DOHH2 (cell line): ENCODE measurements at regions not wholly inside any gene's neighbourhood (a gene's known extent, or its start where the extent isn't known, plus 50 kb on each side); places are given as distances from the start of the nearest gene placed in this dataset.

Source experiments
- EZH2phosphoT487 ChIP-seq: fragments of 200-600 bp; sonication (generic); IDR thresholded peaks from 2 replicates; pipeline ENCODE4 v1.6.1; 2017; ENCODE audit warnings: borderline replicate concordance, mild to moderate bottlenecking, antibody characterized with exemption, low read length, moderate library complexity, mixed read lengths
- TF ChIP-seq, protein P1 (sequence below): fragments of 200-600 bp; sonication (generic); IDR thresholded peaks from one replicate; pipeline ENCODE4 v1.5.1; 2014; ENCODE audit warnings: antibody characterized with exemption, mild to moderate bottlenecking, low read depth, low read length; ENCODE audit not compliant: poor library complexity, severe bottlenecking

DNA sequence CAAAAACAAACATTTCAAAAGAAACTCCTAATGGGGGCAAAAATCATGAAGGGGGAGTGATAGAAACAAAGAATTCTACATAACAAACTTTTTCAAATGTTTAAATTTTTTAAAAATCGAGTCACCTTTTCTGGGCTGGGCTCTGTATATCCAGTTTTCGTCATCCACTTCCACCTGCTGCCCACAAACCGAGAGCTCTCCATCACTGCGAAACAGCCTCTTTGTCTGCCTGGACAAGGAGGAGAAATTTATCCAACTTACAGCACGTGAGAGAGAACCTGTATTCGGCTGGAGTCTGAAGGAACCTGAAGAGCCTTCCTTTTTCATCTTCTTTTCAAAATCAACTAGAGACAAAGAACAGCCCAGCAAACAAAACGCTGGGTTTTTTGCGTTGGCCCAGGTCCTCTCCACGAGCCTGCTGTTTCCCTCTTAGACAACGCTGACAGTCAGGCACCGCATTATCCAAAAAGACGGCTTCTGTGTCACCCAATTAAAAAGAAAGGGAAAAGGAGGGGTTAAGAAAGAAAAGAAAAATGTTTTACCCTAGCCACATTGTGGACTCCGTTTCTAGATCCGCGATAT lies 72.4 kb upstream of the NHSL1 start:
- TF ChIP-seq, protein P1, sequence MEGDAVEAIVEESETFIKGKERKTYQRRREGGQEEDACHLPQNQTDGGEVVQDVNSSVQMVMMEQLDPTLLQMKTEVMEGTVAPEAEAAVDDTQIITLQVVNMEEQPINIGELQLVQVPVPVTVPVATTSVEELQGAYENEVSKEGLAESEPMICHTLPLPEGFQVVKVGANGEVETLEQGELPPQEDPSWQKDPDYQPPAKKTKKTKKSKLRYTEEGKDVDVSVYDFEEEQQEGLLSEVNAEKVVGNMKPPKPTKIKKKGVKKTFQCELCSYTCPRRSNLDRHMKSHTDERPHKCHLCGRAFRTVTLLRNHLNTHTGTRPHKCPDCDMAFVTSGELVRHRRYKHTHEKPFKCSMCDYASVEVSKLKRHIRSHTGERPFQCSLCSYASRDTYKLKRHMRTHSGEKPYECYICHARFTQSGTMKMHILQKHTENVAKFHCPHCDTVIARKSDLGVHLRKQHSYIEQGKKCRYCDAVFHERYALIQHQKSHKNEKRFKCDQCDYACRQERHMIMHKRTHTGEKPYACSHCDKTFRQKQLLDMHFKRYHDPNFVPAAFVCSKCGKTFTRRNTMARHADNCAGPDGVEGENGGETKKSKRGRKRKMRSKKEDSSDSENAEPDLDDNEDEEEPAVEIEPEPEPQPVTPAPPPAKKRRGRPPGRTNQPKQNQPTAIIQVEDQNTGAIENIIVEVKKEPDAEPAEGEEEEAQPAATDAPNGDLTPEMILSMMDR = no peak
- TF ChIP-seq EZH2phosphoT487 = no peak
